GM12872 (cell line): ENCODE measurements at regions not wholly inside any gene's neighbourhood (a gene's known extent, or its start where the extent isn't known, plus 50 kb on each side); places are given as distances from the start of the nearest gene placed in this dataset.

Experiments used
- TF ChIP-seq, protein P1 (sequence below): IDR thresholded peaks from 3 replicates; pipeline ENCODE4 v1.5.1; 2011; ENCODE audit warnings: low read depth, mild to moderate bottlenecking, low read length, moderate library complexity; ENCODE audit not compliant: insufficient read depth

DNA sequence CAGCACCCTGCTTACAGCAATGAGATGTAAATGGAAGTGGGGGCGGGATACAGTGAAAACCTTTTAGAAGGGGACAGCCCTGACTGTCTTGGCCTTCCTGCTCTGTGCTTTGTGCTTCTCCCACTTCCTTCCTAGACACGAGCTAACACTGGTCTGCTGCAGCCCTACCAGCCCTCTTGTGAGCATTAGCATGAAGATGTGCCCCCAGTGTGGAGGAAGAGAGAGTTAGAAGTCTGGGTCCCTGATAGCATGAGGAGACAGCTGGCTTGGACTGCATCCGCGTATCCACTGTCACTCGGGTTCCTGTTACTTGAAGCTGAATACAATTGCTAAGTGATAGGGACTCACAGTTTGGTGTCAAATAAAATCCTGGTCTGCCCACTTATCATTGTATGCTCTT is 248.1 kb upstream of the SOX5 start:
- TF ChIP-seq, protein P1, sequence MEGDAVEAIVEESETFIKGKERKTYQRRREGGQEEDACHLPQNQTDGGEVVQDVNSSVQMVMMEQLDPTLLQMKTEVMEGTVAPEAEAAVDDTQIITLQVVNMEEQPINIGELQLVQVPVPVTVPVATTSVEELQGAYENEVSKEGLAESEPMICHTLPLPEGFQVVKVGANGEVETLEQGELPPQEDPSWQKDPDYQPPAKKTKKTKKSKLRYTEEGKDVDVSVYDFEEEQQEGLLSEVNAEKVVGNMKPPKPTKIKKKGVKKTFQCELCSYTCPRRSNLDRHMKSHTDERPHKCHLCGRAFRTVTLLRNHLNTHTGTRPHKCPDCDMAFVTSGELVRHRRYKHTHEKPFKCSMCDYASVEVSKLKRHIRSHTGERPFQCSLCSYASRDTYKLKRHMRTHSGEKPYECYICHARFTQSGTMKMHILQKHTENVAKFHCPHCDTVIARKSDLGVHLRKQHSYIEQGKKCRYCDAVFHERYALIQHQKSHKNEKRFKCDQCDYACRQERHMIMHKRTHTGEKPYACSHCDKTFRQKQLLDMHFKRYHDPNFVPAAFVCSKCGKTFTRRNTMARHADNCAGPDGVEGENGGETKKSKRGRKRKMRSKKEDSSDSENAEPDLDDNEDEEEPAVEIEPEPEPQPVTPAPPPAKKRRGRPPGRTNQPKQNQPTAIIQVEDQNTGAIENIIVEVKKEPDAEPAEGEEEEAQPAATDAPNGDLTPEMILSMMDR = no peak

DNA sequence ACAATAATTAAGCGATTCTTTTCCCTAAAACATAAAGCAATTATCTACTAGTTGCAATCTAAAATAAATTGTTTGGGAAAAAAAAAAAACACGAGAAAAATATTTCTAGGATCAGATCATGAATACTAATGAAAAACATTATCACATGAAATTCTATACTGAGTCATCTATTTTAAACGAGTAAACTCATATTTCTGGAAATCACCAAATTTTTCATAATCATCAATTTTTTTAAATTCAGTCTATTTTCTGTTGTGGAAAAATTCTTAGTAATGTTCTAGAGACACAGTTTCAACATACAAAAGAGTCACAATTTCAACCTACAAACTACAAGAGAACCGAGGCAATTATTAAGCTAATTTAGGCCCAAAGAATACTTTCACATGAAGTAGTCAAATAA is 245.6 kb upstream of the SOX5 start:
- TF ChIP-seq, protein P1 = no peak

DNA sequence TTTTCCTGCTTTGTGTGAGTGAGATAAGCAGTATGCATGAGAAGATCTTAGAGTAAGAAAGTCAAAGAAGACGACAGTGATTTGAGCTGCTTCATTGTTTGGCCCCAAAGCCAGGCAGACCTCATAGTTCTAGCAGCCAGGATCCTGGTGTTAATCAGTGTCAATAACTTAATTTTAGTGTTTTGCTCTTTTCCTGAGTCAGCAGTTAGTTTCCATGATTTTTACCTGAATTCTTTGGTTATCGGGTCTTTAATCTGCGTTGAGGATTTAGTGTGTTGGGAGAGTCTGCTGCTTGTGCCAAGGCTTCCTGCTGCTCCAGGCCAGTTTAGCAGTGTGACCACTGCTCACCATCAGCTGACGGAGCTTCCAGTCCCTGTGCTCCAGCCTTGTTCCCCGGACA is 241.6 kb upstream of the SOX5 start:
- TF ChIP-seq, protein P1 = no peak

DNA sequence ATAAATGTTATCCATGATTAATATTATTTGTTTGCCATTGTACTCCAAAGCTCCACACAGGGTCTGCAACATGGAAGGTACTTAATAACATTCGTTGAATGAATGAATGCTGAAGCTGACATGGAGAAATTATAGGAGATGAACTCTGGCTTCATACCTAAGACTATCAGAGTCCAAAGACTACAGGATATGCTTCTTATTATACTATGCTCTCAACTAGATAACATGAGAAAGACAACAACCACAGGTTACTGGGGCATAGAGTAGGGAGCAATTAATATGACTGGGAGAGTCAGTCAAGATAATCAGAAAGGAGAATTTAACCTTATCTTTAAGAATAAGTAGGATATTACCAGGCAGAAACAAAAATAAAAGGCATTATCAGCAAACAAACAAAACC is 236.3 kb upstream of the SOX5 start:
- TF ChIP-seq, protein P1 = no peak

DNA sequence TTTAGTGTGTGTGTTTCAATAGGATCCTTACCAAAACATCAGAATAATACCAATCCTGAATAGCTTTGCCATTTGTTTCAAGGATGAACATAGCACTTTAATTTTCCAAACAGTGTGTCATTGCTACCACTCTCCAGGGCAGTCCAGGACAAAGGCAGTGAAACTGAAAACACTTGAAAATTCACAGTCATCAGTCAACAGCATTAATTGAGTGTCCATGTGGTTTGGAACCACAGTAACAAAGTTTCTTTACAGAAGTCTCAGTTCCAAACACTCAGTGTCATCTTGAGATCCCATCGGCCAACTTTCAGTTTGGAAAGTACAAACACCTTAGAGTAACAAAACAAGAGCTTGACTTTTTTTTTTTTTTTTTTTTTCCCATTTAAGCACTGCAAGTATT is 228.4 kb upstream of the SOX5 start:
- TF ChIP-seq, protein P1 = no peak

DNA sequence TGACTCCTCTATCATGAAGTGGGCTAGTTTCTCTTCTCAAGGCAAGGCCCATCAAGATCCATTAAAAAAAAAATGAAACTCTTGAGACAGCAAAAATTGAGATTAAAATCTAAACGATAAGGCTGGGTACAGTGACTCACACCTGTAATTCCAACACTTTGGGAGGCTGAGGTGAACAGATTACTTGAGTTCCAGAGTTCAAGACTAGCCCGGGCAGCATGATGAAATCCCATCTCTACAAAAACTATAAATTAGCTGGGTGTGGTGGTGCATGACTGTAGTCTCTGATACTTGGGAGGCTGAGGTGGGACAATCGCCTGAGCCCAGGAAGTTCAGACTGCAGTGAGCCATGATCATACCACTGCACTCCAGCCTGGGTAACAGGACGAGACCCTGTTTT is 226.5 kb upstream of the SOX5 start:
- TF ChIP-seq, protein P1 = no peak

DNA sequence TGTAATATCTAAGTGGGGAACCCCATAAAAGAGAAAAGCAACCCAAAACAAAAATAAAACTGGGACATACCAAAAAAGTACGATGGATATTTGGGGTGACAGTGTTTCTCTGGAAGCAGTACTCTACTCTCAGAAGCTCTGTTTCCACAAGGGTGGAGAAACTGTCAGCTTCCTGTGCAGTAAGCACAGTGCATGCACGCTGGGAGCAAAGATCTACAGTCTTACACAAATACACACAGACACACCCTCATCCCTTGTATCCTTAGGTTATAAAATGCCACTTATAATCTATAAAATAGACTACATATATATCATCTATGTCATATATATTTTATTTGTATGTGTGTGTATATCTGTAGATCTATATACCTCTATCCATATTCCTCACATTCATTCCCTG is 225.8 kb upstream of the SOX5 start:
- TF ChIP-seq, protein P1 = no peak

DNA sequence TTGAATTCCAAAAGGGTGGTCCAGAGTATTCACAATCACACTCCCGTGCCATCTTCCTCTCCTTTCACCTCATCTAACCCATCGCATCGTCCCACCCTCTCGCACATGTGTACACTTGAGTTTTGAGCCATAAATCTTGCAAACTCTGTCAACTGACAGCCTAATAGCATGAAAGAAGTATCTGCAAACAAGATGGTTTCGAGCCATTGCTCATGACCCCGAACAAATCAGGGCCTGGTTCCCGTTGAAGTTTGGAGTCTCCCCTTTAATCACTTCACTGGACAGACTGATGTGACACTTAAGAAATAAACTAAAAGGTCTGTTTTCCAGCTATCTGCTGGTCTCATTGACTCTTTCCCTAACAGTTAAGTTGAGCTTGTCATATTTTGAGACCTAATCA is 223.6 kb upstream of the SOX5 start:
- TF ChIP-seq, protein P1 = no peak
